GM21723 (cell line): ENCODE measurements at regions not wholly inside any gene's neighbourhood (a gene's known extent, or its start where the extent isn't known, plus 50 kb on each side); places are given as distances from the start of the nearest gene placed in this dataset.

Experiments
- ATAC-seq: cut with Tn5 transposase; IDR thresholded peaks from one replicate; pipeline ENCODE4 v1.9.1; 2021; ENCODE audit warnings: mild to moderate bottlenecking, moderate library complexity; ENCODE audit not compliant: unreplicated experiment

DNA sequence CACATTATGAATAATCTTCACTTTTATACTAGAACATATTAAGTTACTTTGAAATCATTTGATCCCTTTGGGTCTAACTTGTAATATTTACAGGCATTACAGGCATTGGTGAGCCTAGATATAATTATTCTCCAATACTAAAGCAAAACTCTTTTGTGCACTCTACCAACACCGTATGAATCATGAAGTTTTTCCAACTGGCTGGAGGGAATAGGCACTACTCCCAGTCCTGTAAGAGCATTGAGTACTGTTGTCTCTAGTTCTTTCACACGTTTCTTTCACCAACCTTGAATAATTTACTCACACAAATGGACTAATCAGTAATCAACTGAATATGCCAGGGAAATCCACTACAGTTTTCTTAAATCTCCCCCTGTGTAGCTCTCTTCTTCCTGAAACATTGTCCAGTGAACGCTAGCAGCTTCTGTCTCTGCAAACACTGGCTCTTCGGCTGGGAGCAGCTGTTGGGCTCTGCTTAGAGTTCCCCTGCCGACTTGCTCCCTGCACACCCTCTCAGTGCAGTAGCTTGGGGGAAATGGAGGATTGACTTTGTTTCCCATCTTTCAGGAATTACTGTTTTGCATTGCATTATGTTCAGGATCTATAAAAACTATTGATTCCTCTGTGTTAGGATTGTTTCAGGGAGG, 476.7 kb downstream of the RFC3 start:
- ATAC-seq: no peak

- no peak for ATAC-seq
These were observed 482.6 kb downstream of the RFC3 start for GRCh38 chr13:34300559-34300958.

DNA sequence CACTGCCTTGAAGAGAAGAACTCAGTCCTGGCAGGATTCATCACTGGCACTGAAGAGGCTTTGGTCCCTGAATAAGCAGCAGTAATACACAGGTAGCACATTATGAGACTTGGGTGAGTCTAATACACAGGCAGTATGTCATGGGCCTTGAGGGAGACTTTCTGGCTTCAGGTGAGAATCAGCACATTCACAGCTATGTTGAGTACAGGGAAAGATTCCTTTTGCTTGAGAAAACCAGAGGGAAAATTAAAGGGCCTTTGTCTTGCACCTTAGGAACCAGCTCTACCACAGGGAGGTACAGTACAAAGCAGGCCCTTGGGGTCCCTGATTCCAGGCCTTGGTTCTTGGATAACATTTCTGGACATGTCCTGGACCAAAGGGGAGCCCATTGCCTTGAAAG, 484.6 kb downstream of the RFC3 start:
- no peak for ATAC-seq

GRCh38 chr13:34303346-34303745, 485.4 kb downstream of the RFC3 start:
- ATAC-seq: no peak

DNA sequence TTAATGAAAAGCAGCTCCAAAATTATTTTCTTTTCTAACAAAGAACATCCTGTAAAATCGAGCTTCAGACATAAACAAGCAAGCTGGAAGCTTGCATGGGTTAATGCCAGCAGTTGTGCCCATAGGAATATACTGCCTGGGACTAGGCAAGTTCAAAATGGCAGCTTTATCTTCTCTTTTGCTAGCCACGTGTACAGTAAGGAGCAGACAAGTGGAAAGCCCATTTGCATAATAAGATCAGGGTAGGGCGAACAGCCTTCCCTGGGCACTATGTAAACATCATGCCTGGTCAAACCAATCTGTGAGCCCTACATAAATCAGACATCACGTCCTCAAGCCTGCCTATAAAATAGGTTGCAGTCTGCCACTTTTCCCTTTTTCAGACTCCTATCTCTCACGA, 489.7 kb downstream of the RFC3 start:
- ATAC-seq: no peak

- no peak for ATAC-seq
These were observed 490.8 kb downstream of the RFC3 start for GRCh38 chr13:34308725-34309124.

DNA sequence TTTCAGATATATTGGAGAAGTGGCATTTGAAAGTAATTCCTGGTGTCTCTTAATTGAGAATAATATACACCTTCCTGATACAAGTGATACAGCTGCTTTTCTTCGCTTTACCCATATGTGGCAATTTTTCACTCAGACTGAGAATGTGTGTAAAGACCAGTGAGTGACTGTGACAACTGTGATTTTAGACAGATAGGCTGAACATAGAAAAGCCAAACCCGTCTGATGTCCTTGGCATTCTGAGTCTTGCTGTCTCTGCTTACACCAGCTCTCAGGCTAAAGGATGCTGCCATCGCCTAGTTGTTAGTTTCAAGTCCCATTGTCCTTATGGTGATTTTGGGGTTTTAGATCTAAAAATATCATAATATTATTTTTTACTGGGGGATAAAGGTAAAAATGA, 492.6 kb downstream of the RFC3 start:
- no peak for ATAC-seq

DNA sequence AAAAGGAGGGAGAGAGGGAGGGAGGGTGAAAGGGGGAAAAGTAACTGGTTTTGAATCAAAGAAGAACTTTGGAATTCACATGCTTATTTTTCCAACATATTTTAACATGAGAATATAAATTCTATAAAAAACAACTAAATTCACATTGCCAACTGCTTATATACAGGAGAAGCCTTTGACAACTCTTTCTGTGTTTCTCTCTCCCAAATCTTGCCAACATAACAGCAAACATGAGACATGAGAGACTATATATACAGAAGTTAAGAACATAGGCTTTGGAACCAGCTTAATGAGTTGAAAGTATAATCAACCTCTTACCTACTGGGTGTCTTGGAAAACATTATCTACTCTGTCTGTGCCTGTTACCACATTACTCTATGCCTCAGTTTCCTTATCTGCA, 493.3 kb downstream of the RFC3 start:
- ATAC-seq: no peak

- ATAC-seq: no peak
These were observed 494.6 kb downstream of the RFC3 start for GRCh38 chr13:34312578-34312977.

GRCh38 chr13:34320084-34320483, 502.1 kb downstream of the RFC3 start:
- no peak for ATAC-seq

DNA sequence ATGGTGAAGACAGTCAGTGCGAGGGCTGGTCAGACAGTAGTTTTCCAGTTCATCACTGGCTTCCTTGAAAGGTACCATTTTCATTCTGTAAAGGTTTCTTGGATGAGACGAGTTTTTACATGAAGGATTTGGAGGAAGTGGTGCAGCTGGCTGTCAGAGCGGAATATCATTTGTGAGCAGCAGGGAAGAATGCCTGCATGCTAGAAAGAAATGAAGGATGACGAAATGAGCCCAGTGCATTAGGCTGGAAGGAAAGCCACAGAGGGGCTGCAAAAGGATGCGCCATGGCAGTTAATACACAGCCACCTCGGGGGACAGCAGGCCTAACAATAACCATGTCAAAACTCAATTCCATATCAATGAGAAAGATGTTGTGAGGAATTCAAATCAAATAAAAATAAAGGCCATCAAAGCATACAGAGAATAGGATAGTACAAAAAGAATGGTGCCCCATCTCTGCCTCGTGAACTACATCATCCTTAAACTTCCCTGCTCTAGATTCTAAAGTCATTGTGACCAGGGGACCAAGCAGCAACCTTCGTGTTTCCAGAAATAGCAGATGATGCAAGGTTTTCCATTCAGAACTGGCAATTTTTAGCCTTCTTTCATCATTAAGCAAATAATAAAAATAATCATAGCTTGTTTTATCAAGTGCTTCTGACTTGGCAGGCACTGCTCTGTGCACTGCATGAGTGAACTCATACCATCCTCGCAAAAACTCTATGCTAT, 504.2 kb downstream of the RFC3 start:
- no peak for ATAC-seq

DNA sequence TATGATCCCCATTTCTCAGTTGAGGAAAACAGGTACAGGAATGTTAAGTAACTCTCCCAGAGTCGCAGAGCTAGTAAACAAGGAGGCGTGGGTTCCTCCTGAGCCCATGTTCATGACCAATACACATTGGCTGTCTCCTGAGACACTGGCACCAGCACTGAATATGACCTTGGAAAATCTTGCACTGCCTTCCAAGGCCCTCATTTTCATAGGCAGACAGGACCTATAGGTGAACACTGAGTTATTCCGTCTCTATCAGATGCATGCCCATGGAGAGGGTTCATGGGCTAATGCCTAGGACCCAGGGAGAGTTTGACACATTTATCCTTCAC, 504.8 kb downstream of the RFC3 start:
- ATAC-seq: no peak

DNA sequence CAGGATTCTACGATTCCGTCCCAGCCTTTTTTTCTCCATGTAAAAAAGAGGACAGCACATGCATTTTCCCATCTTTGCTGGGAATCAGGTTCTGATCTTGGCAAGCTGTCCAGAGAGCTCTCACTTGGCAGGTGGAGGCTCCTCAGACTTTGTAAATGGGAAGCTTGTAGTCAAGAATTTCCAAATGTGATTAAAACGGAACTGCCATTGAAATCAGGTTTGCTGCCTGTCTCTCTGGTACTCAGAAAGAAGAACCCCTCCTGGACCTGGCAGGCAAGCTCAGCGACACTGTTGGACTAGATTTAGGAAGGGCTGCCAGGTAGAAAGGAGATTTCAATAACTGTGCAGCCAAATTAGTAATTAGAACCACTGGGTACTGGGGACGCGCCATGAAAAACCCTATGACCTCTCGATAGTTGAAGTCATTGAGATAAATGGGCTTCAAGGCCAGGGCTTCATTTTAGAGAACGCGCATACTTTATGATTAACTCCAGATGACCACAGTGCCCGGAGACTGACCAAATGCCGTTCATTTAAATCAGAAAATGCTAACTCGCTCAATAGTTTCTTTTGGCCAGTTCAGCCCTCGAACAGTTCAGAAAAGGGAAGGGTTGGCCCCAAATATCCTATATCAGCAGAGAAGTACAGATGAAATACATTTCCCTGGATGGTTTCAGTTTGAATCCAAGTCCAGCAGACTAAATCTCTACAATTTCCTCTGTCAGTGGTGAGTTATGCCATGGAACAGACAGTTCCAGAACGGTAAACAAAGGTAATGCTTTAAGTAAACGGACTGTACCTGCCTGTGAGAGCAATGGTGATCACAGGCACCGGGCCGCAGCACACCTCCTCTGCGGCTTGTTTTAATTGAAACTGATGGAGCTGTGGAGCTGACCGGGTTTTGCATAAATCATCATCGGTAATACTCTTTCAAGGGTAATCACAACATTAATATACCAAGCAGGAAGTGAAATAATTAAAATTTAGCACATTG, 517.4 kb downstream of the RFC3 start:
- no peak for ATAC-seq

- ATAC-seq: no peak
These were observed 520.2 kb downstream of the RFC3 start for GRCh38 chr13:34338102-34338501.

DNA sequence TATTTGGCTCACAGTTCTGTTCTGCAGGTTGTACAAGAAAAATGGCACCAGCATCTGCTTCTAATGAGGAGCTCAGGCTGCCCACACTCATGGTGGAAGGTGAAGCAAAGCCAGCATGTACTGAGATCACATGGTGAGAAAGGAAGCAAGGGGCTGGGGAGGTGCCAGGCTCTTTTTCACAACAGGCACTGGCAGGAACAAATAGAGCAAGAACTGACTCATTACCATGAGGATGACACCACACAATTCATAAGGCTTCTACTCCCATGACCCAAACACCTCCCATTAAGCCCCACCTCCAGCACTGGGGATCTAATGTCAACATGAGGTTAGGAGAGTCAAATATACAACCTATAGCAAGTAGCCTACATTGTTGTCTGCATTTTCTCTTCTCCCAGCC, 522.6 kb downstream of the RFC3 start:
- ATAC-seq: no peak

GRCh38 chr13:34343413-34343940, 525.5 kb downstream of the RFC3 start:
- no peak for ATAC-seq

DNA sequence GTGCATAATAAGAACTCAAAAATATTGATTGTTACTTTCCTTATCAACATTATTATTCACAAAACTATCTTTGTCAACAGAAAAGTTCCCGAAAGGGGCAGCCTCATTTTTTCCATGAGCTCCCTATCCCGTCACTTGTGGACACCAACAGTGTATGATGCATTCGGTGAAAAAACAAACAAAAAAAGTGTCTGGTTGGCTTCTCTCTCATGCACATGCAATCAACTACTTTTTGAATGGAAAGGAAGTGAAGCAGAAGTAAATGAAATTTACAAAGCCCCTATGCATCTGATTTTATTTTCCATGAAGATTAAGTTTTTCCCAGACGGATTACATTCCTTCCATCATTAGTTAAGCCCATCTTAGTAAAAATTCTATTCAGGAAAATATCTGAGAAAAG, 526.9 kb downstream of the RFC3 start:
- no peak for ATAC-seq

DNA sequence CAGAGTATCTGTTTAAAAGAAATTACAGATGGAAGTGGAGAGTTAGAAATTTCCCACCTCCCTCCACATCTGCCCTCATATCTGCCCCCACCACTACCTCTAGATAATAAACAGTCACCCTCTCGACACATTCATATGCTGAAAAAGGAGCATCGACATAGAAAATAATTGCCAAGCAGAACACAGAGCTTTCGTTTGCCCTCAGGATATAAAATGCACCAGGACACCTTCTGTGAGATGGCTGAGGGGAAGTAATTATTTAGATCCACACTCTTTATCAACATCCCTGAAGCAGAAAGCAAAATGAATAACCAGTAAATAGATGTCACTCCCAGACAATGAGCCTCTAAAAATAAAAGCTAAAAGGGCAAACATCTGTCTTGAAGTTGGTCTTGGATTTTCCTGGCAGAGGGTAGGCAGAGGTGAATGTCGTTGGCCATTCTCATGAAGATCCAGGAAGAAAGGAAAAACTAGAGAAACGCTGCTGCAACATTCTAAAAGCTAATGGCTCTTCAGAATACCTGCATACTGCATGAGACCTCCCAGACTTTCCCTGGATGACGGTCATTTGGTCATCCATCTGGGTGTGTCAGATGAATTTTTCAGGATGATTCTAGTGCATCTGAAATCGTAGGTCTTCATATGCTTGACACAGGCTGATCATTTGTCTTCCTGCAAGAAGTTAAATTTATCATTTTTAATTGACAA, 527.5 kb downstream of the RFC3 start:
- ATAC-seq: no peak

DNA sequence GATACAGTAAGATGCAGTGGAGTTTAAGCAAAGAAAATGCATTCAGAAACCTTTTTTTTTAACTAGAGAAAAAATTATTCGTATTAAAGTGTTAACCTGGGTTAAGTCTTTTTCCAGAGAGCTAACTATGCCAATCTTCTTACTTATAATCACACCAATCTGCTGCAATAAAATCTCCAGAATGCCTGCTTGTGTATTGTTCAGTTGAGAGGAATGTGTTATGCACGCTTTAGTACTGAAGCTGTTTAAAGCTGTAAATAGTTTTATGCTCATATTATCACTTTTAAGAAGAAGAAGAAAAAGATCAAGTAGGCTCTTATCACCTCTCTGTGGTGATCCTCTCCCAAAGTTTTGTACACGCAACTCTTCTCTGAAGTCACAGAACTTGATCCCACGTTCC, 528.7 kb downstream of the RFC3 start:
- ATAC-seq: no peak

- no peak for ATAC-seq
These were observed 530.0 kb downstream of the RFC3 start for GRCh38 chr13:34347784-34348573.
